ENCODE measurements at regions not wholly inside any gene's neighbourhood (a gene's known extent, or its start where the extent isn't known, plus 50 kb on each side); places are given as distances from the start of the nearest gene placed in this dataset.

DNA sequence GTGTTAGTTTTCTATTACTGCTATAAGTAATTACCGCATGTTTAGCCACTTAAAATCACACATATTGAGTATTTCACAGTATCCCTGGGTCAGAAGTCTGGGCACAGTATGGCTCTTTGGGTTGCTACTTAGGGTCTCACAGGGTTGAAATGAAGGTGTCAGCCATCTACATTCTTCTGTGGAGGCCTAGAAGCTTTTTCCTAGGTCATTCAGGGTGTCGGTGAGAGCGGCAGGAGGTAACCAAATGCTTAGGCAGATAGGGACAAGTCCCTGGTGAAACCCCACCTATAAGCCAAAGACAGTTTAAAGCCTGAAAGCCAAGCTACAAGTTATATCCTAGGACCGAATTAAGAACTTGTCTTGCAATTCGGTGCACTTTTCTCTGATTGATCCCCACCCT lies 856.7 kb downstream of the PCDH17 start:
- TF ChIP-seq, protein P1, sequence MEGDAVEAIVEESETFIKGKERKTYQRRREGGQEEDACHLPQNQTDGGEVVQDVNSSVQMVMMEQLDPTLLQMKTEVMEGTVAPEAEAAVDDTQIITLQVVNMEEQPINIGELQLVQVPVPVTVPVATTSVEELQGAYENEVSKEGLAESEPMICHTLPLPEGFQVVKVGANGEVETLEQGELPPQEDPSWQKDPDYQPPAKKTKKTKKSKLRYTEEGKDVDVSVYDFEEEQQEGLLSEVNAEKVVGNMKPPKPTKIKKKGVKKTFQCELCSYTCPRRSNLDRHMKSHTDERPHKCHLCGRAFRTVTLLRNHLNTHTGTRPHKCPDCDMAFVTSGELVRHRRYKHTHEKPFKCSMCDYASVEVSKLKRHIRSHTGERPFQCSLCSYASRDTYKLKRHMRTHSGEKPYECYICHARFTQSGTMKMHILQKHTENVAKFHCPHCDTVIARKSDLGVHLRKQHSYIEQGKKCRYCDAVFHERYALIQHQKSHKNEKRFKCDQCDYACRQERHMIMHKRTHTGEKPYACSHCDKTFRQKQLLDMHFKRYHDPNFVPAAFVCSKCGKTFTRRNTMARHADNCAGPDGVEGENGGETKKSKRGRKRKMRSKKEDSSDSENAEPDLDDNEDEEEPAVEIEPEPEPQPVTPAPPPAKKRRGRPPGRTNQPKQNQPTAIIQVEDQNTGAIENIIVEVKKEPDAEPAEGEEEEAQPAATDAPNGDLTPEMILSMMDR (IDR thresholded peaks at IDR 0.05) = no peak
- TF ChIP-seq POLR2A (IDR thresholded peaks at IDR 0.05) = no peak

Measured in Peyer's patch (tissue), 4 donors.